Breast epithelium (tissue), 3 donors: ENCODE measurements at regions not wholly inside any gene's neighbourhood (a gene's known extent, or its start where the extent isn't known, plus 50 kb on each side); places are given as distances from the start of the nearest gene placed in this dataset.

Source experiments
- POLR2A ChIP-seq: fragments of 450-650 bp; IDR thresholded peaks from one replicate; pipeline ENCODE4 v1.6.1; 2016; ENCODE audit warnings: antibody characterized with exemption, mild to moderate bottlenecking, moderate library complexity
- POLR2AphosphoS5 ChIP-seq, 3 donors: sonication (generic); formaldehyde crosslinking; IDR thresholded peaks; one replicate each; pipeline ENCODE4 v1.6.1; 2017; ENCODE audit warnings: antibody characterized with exemption in 3 of 3
- TF ChIP-seq, protein P1 (sequence below), 3 donors: fragments of 450-650 bp; IDR thresholded peaks; one replicate each; pipeline ENCODE4 v1.5.1; 2016 to 2017; ENCODE audit warnings: antibody characterized with exemption in 3 of 3, mild to moderate bottlenecking in 3 of 3, moderate library complexity in 3 of 3

DNA sequence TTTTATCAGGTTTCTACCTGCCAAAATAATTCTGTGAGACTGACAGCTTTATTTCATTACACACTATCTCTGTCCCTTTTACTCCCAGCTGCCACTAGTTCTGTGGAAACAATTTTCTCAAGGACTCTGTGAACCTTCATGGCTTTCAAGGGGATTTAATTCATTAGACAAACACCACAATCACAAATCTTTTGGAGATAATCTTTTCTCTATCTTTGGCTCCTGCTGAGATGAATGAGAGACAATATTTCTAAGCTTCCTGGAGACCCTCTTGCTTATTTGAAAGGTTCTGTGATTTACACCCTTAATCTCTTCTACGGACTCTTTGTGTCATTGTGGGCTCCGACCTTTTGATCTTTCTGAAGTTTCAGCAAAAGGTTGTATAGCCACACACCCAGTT, 222.6 kb downstream of the PRDM9 start:
- TF ChIP-seq, protein P1, sequence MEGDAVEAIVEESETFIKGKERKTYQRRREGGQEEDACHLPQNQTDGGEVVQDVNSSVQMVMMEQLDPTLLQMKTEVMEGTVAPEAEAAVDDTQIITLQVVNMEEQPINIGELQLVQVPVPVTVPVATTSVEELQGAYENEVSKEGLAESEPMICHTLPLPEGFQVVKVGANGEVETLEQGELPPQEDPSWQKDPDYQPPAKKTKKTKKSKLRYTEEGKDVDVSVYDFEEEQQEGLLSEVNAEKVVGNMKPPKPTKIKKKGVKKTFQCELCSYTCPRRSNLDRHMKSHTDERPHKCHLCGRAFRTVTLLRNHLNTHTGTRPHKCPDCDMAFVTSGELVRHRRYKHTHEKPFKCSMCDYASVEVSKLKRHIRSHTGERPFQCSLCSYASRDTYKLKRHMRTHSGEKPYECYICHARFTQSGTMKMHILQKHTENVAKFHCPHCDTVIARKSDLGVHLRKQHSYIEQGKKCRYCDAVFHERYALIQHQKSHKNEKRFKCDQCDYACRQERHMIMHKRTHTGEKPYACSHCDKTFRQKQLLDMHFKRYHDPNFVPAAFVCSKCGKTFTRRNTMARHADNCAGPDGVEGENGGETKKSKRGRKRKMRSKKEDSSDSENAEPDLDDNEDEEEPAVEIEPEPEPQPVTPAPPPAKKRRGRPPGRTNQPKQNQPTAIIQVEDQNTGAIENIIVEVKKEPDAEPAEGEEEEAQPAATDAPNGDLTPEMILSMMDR (IDR thresholded peaks at IDR 0.05), result no peak
- TF ChIP-seq POLR2AphosphoS5 (IDR thresholded peaks at IDR 0.05) (no peak), POLR2A (no peak)
